ENCODE measurements at regions not wholly inside any gene's neighbourhood (a gene's known extent, or its start where the extent isn't known, plus 50 kb on each side); places are given as distances from the start of the nearest gene placed in this dataset.

DNA sequence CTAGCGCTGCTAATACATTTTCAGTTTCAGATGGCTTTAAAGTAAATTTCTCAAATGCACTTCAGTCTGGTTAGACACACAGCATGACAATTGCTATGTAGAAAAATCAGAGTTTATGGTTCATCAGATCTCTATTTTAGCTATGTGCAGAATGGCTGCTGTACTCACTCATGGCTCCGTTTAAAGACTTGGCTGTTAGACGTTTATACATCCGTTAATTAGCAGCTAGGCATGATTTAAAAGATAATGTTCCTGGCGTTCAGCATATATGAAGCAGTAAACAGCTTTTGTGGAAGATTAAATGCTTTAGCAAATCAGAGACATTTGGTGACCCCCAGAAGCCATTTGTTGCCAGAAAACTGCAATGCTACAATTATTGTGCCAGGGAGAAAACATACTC lies 350.0 kb upstream of the MANEA start:
- in situ Hi-C loops (cut with HindIII; ENCODE audit: low pct_unique_long_range_greater_than_20kb, low sequenced_read_pairs), result no loop called here
- DNase-seq (ENCODE audit: low read depth, low spot score), result no peak

DNA sequence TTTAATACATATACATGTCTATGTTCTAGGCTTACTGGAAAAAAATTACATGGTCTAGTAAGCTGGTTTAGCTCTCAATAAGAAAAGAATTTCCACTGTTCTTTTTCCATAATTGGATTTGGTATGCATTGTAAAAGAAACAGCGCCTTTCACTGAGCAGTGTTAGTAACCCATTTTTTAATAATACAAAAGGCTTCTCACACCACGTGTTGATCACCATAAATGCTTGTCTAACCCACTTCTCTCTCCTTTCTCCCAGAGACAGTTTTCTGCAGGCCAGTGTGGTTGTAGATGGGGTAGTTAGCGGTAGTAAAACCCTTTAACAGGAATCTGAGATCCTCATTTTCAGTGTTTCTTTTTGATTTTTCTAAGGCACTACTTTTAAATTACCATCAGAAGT lies 348.7 kb upstream of the MANEA start:
- in situ Hi-C loops (cut with HindIII; ENCODE audit: low pct_unique_long_range_greater_than_20kb, low sequenced_read_pairs), result no loop called here

GRCh38 chr6:95230071-95230740 lies 347.1 kb upstream of the MANEA start:
- in situ Hi-C loops (cut with HindIII; ENCODE audit: low pct_unique_long_range_greater_than_20kb, low sequenced_read_pairs), result no loop called here
- no peak for DNase-seq (ENCODE audit: low read depth, low spot score)

More for the DNA sequence above, 348.7 kb upstream of the MANEA start:
- DNase-seq (ENCODE audit: low read depth, low spot score), result no peak

DNA sequence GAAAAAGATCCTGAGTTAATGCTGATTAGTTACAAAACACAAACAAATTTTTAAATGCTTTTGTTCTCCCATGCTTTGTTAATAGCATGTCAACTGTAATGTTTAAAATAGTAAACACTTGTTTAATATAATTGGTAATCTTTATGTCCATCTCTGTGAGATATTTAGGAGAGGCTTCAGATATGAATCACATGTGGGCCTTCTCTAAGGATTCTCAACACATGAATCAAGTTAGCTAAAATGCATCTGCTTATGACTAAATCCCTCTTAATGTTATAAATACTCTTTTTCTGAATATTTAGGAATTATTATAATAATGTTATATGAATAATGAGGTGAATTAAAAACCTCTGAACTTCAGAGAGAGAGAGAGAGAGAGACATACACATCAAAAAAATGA lies 345.9 kb upstream of the MANEA start:
- in situ Hi-C loops (cut with HindIII; ENCODE audit: low pct_unique_long_range_greater_than_20kb, low sequenced_read_pairs), result no loop called here
- DNase-seq (ENCODE audit: low read depth, low spot score), result no peak

DNA sequence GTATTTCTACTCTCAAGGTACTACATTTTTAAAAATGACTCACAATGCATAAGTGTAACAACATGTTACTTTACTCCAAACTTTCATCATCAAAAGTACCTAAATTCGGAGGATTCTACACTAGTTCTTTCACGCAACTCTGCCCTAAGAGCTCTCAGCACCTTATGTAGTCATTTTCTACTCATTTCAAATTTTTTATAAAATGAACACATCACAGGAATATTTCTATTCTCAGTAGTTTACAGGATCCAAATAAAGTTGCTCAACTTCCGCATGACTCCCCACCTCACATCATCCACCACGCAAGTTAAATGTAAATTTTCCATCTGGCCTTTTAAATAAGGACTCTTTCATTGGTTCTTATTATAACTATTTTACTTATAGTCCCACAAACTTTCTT lies 344.9 kb upstream of the MANEA start:
- no peak for DNase-seq (ENCODE audit: low read depth, low spot score)
- in situ Hi-C loops (cut with HindIII; ENCODE audit: low pct_unique_long_range_greater_than_20kb, low sequenced_read_pairs), result no loop called here

- in situ Hi-C loops (cut with HindIII; ENCODE audit: low pct_unique_long_range_greater_than_20kb, low sequenced_read_pairs), result no loop called here
- no peak for DNase-seq (ENCODE audit: low read depth, low spot score)
Measured at GRCh38 chr6:95233879-95234278, 343.5 kb upstream of the MANEA start.

DNA sequence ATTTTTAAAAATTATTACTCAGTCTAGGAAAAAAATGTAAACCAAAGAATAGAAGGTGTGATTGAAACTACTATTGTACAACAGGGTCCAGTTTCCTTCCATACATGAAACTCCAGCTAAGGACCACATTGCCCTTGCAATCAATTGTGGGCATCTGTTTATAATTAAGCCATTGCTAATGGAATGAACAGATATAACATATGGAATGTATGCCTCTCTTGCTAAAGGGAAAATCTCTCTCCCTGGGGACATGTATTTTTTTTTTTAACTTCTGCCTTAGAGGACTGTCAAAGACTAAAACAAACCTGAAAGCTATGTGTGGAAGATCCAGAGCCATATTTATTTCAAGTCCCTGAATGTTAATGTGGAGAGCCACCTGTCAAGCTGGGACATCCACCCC lies 336.8 kb upstream of the MANEA start:
- DNase-seq (ENCODE audit: low read depth, low spot score), result no peak
- in situ Hi-C loops (cut with HindIII; ENCODE audit: low pct_unique_long_range_greater_than_20kb, low sequenced_read_pairs), result no loop called here

DNA sequence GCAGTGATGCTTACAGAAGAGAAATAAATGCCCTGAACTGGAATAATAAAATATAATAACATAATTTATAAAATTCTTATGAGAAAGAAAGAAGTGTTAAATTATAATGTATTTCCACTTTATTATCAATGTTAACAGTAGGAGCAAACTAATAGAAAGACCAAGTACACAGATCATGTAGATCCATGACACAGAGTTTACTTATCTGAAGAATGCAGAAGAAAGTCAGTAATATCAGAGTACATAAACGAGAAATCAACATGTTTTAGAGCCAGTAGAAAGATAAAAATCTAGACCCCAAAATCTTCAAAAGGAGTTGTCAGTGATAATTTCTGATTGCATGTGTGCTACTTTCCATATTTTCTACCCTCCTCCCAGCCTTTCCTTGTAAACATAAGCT lies 334.8 kb upstream of the MANEA start:
- in situ Hi-C loops (cut with HindIII; ENCODE audit: low pct_unique_long_range_greater_than_20kb, low sequenced_read_pairs), result no loop called here
- DNase-seq (ENCODE audit: low read depth, low spot score), result no peak

GRCh38 chr6:95243053-95243452 lies 334.3 kb upstream of the MANEA start:
- in situ Hi-C loops (cut with HindIII; ENCODE audit: low pct_unique_long_range_greater_than_20kb, low sequenced_read_pairs), result no loop called here
- no peak for DNase-seq (ENCODE audit: low read depth, low spot score)

- in situ Hi-C loops (cut with HindIII; ENCODE audit: low pct_unique_long_range_greater_than_20kb, low sequenced_read_pairs), result no loop called here
- no peak for DNase-seq (ENCODE audit: low read depth, low spot score)
Measured at GRCh38 chr6:95244751-95245150, 332.6 kb upstream of the MANEA start.

GRCh38 chr6:95248499-95248898 lies 328.8 kb upstream of the MANEA start:
- in situ Hi-C loops (cut with HindIII; ENCODE audit: low pct_unique_long_range_greater_than_20kb, low sequenced_read_pairs), result no loop called here
- DNase-seq (ENCODE audit: low read depth, low spot score), result no peak

- no peak for DNase-seq (ENCODE audit: low read depth, low spot score)
- in situ Hi-C loops (cut with HindIII; ENCODE audit: low pct_unique_long_range_greater_than_20kb, low sequenced_read_pairs), result no loop called here
Measured at GRCh38 chr6:95249175-95249574, 328.2 kb upstream of the MANEA start.

DNA sequence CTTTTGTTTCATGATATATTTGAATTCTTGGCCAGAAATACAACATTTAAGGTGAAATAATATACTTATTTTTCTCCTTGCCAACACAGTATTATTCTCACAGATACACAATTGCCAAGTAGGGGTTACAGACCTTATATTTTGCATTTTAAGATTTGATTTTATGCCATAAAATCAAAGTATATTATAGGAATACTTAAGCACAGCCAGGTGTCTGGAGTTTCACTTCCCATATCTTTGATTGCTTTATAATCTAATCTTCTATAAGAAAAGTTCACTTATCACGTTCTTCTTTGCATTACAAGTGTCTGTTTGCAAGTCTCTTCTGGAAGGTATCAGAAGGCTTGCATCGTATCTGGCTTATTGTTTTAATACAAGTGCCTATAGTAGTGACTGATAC lies 327.7 kb upstream of the MANEA start:
- in situ Hi-C loops (cut with HindIII; ENCODE audit: low pct_unique_long_range_greater_than_20kb, low sequenced_read_pairs), result no loop called here
- DNase-seq (ENCODE audit: low read depth, low spot score), result no peak

DNA sequence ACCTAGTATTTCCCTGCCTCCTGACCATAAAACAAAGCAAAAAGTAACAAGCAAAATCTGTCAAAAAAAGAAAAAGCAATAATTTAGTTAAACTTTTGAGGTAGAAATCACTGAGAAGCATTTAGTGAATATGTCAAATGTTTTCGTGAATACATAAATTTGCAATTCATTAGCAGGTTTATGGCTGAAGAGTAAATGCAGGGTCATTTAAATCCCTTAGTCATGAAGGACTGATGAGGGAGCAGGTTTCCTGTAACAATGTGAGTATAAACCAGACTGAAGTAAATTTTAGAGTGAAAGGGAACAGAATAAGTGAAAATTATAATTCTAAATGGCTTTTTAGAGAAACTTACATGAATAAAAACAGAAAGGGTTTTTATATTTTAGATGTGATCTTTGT lies 313.5 kb upstream of the MANEA start:
- no peak for DNase-seq (ENCODE audit: low read depth, low spot score)
- in situ Hi-C loops (cut with HindIII; ENCODE audit: low pct_unique_long_range_greater_than_20kb, low sequenced_read_pairs), result no loop called here

GRCh38 chr6:95266537-95267258 lies 310.6 kb upstream of the MANEA start:
- in situ Hi-C loops (cut with HindIII; ENCODE audit: low pct_unique_long_range_greater_than_20kb, low sequenced_read_pairs), result no loop called here
- DNase-seq (ENCODE audit: low read depth, low spot score), result no peak

DNA sequence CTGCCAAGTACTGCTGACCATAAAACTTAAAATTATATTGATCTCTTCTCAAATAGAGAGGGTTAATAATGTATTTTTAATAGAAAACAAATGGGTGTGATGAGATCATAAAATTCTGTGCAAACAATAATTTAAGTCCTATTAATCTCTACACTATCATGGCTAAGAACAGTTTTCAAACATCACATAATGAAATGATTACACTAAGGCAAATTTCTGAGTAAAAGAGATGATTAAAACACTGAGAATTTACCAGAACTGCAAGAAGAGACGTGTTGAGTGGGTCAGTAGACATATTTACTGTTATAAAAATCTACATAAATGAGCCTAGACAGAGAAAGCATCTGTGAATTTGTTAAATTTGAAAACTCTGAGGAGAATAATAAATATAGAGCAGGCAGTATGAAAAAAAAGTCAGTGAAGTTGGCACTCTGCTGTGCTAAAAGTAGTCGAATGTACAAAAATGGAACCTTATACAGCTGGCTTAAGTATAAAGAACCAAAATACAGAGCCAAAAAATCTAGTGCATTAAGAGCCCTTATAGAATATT lies 302.6 kb upstream of the MANEA start:
- in situ Hi-C loops (cut with HindIII; ENCODE audit: low pct_unique_long_range_greater_than_20kb, low sequenced_read_pairs), result no loop called here

DNA sequence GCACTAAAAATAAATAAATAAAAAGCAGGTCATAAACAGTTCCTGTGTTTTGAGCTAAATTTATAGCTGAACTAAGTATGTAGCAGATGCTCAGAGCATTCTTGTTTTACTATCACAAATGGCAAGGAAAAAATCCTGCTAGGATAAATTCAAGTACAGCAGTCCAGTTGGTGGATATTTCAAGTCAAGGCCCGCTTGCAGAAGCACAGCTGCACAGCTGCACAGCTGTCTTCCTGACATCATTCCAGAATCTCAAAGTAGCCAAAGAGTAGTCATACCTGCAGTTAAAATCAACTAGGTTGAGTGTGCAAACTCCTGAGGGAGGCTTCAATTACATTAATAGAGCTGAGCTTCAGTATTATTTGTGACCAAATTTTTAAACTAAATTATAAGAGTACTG lies 297.7 kb upstream of the MANEA start:
- in situ Hi-C loops (cut with HindIII; ENCODE audit: low pct_unique_long_range_greater_than_20kb, low sequenced_read_pairs), result no loop called here
- DNase-seq (ENCODE audit: low read depth, low spot score), result no peak

More for the DNA sequence above, 302.6 kb upstream of the MANEA start:
- no peak for DNase-seq (ENCODE audit: low read depth, low spot score)

DNA sequence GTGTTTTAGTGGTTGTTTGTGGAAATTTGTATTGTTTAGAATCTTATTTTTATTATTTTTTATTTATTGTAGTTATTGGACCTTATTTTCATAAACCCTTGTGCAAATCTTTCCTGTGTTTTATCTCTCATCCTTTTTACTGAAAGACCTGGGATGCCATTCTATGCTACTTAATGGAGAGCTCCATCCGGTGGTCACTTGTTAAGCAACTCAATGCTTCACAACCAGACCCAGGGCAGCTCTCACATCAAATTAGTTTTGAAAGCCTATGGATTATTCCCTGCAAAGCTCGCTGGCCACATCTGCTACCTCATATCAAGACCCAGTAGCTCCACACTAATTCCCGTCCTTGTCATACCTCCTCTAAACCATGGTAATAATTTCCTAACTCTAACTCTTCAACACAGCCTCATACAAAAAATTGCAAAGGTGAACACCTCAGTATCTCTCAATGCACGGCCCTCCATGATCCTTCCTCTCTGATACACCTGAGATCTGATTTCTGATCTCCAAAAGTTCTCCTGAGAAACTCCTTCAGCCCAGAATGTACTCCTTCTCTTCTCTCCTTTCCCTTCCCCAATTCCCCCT lies 296.6 kb upstream of the MANEA start:
- no peak for DNase-seq (ENCODE audit: low read depth, low spot score)
- in situ Hi-C loops (cut with HindIII; ENCODE audit: low pct_unique_long_range_greater_than_20kb, low sequenced_read_pairs), result no loop called here

DNA sequence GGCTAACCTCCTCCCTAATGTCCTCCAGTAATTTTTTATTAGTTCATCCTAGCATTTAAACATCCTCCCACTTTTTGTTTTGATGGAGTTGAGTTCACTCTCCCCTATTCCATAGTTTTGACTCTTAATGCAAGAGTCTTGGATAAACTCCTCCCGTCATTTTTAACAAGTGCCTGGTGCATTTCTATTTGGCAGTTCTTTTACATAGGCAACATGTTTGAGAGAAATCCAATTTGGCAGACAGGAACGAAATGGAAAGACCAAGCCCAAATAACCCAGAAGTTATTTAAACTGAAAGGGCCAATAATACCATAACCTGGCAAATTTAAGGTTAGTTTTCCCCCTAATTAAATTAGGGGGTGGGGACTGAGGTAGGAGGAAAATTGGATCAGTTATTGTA lies 291.5 kb upstream of the MANEA start:
- in situ Hi-C loops (cut with HindIII; ENCODE audit: low pct_unique_long_range_greater_than_20kb, low sequenced_read_pairs), result no loop called here
- DNase-seq (ENCODE audit: low read depth, low spot score), result no peak

Measured in SK-MEL-5 (cell line).